ENCODE measurements at regions not wholly inside any gene's neighbourhood (a gene's known extent, or its start where the extent isn't known, plus 50 kb on each side); places are given as distances from the start of the nearest gene placed in this dataset.

- Histone ChIP-seq H3K4me2 (no peak overlapping the region), H3K4me3 (no peak overlapping the region), H3F3A (replicated peaks; ENCODE audit: low read depth) (no peaks in the 10 kb centered on the region), H3K27me3 (ENCODE audit: insufficient read depth) (no peaks in the 10 kb centered on the region), H3K9me2 (ENCODE audit: insufficient read depth) (no peaks in the 10 kb centered on the region), H4K20me1 (replicated peaks; ENCODE audit: insufficient read depth) (no peaks in the 10 kb centered on the region), H3K36me3 (ENCODE audit: insufficient read depth) (no peaks in the 10 kb centered on the region), H3K4me1 (ENCODE audit: insufficient read depth) (no peaks in the 10 kb centered on the region), H2AFZ (0 out of 2 replicates have a peak overlapping the region, but pooled peaks have one; percentile 63), H3K79me2 (replicated peaks; ENCODE audit: insufficient read depth) (no peaks in the 10 kb centered on the region), H3K27ac (ENCODE audit: low read depth) (no peak overlapping the region)
- Mint-ChIP-seq H3K4me3 (no peak overlapping the region), H3K4me1 (peaks cover 7% of the 10 kb centered on the region; the same call in 1 of the 3 replicates), H3K36me3 (ENCODE audit: low read depth) (peaks cover 5% of the 10 kb centered on the region; the same call in 1 of the 3 replicates), H3K9me3 (peaks cover 11% of the 10 kb centered on the region; the same call in 2 of the 3 replicates), H3K27ac (no peak overlapping the region), H3K27me3 (ENCODE audit: insufficient read depth, low read depth, poor library complexity) (no peaks in the 10 kb centered on the region)
- TF ChIP-seq EZH2 (IDR thresholded peaks at IDR 0.05; ENCODE audit: low read depth, unreplicated experiment) (no peak), REST (IDR thresholded peaks at IDR 0.05; ENCODE audit: unreplicated experiment) (no peak), ETS1 (IDR thresholded peaks at IDR 0.05) (no peak), ZNF331 (CRISPR knock-in tag; IDR thresholded peaks at IDR 0.05; ENCODE audit: low read depth) (no peak), EZH2phosphoT487 (IDR thresholded peaks at IDR 0.05; ENCODE audit: unreplicated experiment) (no peak), CREB1 (CRISPR knock-in tag; IDR thresholded peaks at IDR 0.05; ENCODE audit: low read depth) (no peak), CTCF (conservative IDR thresholded peaks at IDR 0.05; ENCODE audit: low read depth in 2 of 2) (no peak), ZNF114 (CRISPR knock-in tag; IDR thresholded peaks at IDR 0.05) (no peak), JUNB (IDR thresholded peaks at IDR 0.05; ENCODE audit: unreplicated experiment) (no peak), NANOG (IDR thresholded peaks at IDR 0.05; ENCODE audit: borderline replicate concordance) (no peak), POLR2AphosphoS5 (IDR thresholded peaks at IDR 0.05; ENCODE audit: low read depth) (no peak), STAT1 (IDR thresholded peaks at IDR 0.05; ENCODE audit: unreplicated experiment) (no peak), ZNF462 (CRISPR knock-in tag; IDR thresholded peaks at IDR 0.05) (no peak)
- no peak for DNase-seq (ENCODE audit: low spot score)
- no peak for ATAC-seq
Measured at GRCh38 chr2:15845737-15846405, 94.5 kb upstream of the MYCN start.

Data from GM23338 (cell line).